HG02840 (cell line): ENCODE measurements at regions not wholly inside any gene's neighbourhood (a gene's known extent, or its start where the extent isn't known, plus 50 kb on each side); places are given as distances from the start of the nearest gene placed in this dataset.
"Not testable (repeated sequence)": the region's sequence is repeated elsewhere in the genome, so short reads cannot be mapped to it uniquely, and the experiment has no call there.

Source experiments
- ATAC-seq: cut with Tn5 transposase; IDR thresholded peaks from one replicate; pipeline ENCODE4 v1.9.1; 2021; ENCODE audit warnings: mild to moderate bottlenecking, moderate library complexity, moderate number of reproducible peaks; ENCODE audit not compliant: unreplicated experiment, low FRiP score

DNA sequence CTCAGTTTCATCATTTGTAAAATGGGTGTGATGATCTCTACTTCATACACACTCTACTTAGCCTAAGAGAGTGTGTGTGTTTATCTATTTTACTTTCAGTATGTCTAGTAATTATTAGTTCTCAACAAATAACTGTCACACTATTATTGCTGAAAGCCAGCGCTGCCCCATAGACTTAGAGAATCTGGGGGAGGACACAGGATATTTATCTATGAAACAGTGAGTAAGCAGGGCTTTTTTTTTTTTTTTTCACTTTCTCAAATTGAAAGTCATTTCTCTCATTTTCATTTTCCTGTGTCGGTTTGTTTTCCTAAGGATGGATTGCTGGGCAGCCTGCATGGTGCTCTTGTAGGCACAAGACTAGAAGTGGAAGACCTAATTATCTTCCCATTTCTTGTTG, 248.4 kb upstream of the RPS23 start:
- ATAC-seq = no peak

- ATAC-seq = no peak
Measured at GRCh38 chr5:82525626-82526025, 247.5 kb upstream of the RPS23 start.

DNA sequence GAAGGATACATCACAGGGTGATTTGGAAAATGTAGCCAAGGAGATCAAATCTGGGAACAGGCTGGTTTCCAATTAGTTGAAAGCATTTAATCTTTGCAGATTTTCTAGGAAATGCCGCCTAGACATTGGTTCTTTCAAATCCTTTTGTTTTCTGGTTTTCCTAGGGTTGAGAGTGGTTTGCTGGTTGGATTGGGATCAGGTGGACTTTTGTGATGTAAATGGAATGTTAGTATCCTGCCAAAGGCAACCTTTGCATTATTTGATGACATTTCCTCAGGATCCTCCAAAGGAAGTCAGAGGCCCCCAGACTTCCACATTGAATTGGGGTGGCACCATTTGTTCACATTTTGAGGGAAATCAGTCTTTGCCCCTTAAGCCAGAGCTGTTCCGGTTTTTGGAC, 245.5 kb upstream of the RPS23 start:
- ATAC-seq = no peak

GRCh38 chr5:82522897-82523296, 244.7 kb upstream of the RPS23 start:
- ATAC-seq = no peak

GRCh38 chr5:82521431-82522051, 243.4 kb upstream of the RPS23 start:
- no peak for ATAC-seq

- no peak for ATAC-seq
Measured at GRCh38 chr5:82519558-82519957, 241.4 kb upstream of the RPS23 start.

DNA sequence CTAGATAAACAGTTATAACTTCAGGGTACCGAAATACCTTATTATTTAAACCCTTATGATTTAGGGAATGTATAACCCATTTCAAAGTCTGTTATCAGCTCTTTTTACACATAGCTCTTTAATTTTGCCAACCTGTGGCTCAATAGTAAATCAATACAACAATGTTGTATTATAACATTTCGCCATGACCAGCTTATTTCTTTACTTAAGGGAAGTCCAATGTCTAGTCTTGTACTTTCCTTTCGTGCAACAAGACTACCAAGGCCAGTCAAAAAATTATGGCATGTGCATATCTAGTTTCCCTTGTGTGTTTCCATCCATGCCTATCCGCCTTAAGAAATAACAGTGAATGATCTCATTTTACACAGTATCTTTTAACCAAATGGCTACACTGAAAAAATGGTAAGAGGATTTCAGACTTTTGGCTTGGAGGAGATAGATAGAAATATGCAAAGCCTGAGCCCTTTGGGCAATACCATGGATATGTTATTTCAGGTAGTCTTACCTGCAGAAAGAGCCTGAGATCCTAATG, 239.5 kb upstream of the RPS23 start:
- no peak for ATAC-seq

- ATAC-seq = no peak
Measured at GRCh38 chr5:82513738-82514137, 235.6 kb upstream of the RPS23 start.

DNA sequence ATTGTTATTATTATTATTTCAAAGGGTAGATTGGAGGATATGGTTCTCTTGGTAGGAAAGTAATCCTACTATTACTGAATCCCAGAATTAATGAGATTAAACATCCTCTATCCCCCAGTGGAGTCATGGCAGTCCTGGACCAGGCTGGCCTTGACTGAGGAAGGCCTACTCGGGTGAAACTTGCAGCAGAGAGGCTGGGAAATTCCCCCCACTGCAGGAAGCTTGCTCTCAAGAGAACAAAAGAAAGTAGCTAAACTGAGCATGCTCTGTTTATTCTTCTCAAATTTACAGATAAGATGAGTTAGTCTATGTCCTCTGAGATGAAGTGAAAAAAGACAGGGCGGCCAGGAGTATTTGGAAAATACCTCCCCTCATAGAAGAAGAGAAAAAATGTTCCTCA, 233.9 kb upstream of the RPS23 start:
- no peak for ATAC-seq

DNA sequence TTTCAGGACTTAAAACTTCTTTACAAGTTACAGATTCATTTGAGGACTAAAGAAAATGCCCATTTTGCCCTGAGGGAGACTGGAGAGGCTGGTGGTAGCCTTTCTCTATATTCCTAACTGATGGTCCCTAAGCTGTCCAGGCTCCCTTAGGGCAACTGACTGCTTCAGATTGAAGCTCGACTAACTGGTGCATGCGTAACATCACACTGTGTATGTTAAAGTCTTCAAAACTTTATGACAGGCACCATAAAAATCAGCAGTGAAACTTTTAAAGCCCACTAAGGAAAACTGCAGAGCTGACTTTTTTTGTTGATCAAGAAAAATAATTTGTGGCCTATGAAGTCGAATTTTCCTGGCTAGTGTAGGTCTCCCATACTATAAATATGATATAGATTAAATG, 233.0 kb upstream of the RPS23 start:
- ATAC-seq = no peak

GRCh38 chr5:82509762-82510161, 231.6 kb upstream of the RPS23 start:
- no peak for ATAC-seq

DNA sequence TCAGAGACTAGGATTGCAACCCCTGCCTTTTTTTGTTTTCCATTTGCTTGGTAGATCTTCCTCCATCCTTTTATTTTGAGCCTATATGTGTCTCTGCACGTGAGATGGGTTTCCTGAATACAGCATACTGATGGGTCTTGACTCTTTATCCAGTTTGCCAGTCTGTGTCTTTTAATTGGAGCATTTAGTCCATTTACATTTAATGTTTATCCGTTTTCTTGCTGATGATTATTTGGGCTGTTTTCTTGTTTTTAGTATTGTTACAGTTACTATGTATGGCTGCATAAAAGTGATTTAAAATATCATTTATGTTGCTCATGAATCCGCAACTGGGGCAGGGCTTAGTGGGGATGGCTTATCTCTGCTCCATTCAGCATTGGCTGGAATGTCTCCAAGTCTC, 228.2 kb upstream of the RPS23 start:
- ATAC-seq = not testable (repeated sequence)

DNA sequence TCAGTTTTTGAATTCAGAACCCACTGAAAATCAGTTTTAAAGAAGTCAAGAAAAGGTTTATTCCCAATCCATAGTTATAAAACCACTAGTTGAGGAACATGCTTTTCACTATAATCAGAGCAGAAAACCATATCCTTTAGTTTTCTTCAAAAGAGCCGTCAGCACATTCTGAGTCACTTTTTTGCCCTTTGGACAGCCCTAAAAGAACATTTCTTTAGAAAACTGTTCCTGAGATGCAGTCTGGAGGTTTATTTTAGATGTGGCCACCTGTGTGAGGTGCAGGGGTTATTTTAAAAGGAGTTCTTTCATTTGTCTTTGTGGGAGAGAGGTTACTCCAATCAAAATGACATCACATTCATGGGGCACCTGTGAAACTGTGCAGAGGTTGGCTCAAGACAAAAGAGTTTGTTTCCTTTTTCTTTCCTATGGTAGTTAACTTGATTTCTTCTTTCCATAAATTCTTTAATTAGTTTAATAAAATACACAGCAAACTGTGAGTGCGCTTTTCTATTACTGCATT, 221.6 kb upstream of the RPS23 start:
- ATAC-seq = no peak

DNA sequence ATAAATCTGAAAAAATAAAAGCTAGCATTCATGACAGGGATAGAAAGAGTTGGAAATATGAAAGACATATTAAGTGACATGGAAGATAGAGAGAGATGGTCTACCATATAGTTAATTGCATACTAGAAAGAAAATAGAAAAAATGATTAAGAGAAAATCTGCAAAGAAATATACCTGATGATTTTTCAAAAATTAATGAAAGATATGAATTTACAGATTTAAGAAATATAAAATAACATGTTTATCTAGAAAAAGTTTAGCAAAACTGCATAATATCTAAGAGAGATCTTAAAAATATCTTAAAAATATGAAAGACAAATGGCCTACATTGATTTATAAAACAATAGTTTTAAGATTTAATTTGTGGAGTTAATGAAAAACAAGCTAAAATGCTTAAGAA, 219.1 kb upstream of the RPS23 start:
- ATAC-seq = no peak

- ATAC-seq = no peak
Measured at GRCh38 chr5:82494942-82495341, 216.8 kb upstream of the RPS23 start.

DNA sequence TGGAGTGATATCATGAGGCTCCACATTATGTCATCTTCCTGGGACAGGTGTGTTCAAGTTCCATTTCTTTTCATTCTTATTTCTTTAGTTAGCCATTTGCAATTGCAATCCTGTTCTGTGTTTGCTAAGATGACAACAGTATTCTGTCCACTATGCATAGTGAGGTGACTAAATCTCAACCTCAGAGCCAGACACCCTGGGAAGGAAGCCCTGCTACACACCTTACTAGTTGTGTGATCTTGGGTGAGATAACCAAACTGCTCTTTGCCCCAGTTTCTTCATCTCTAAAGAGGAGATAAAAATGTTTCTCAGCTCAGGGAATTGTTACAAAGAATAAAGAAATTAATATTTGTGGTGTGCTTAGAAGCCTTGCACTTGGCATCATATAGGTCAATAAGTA, 215.1 kb upstream of the RPS23 start:
- no peak for ATAC-seq

DNA sequence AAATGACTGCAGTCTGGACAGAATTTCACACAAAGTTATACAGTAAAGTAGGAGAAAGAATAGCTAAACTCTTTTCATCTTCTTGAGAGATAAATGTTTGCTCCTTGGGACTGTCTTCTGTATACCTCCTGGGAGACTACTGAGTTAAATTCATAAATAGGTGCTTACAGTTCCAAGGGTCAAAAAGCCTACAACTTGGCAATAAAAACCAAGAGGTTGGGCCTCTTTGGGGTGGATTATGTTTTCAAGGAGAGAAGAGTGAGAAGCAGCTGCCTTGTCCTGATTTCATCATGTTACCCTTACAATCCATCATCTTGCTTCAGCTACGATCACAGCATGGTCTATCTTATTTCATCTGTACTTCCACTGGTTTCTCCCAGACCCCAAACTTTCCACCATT, 213.2 kb upstream of the RPS23 start:
- ATAC-seq = no peak

GRCh38 chr5:82489683-82490082, 211.5 kb upstream of the RPS23 start:
- ATAC-seq = no peak

- ATAC-seq = no peak
Measured at GRCh38 chr5:82487131-82487530, 209.0 kb upstream of the RPS23 start.

DNA sequence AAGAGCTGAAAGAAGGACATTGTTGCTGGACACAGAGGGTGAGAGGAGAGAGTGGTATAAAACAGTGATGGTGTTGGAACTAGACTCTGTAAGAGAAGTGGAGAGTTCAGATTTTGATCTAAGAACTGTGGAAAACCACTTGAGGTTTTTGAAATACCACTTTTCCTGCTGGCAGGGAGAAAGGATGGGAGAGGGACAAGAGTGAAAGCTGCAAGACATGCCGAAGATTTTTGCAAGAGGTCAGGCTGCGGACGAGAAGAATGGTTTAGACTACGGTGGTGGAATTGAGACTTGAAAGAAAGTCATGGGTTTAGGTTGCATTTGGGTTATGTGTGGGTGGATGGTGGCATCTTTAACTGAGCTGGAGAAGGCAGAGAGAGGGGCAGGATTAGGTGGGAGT, 202.2 kb upstream of the RPS23 start:
- ATAC-seq = no peak

GRCh38 chr5:82476155-82476554, 198.0 kb upstream of the RPS23 start:
- no peak for ATAC-seq

GRCh38 chr5:82473262-82473661, 195.1 kb upstream of the RPS23 start:
- no peak for ATAC-seq
